GM23248 (cell line): ENCODE measurements at regions not wholly inside any gene's neighbourhood (a gene's known extent, or its start where the extent isn't known, plus 50 kb on each side); places are given as distances from the start of the nearest gene placed in this dataset.

ENCODE experiments used
- DNase-seq: peaks from one replicate; pipeline ENCODE4 v3.0.0-alpha.2; 2015
- H2AFZ ChIP-seq: fragments of 200-600 bp; sonication (generic); 2 replicates; pipeline ENCODE4 v1.6.1; 2016; ENCODE audit warnings: antibody characterized with exemption
- H3F3A ChIP-seq: fragments of 200-600 bp; sonication (generic); 2 replicates; pipeline ENCODE4 v1.6.1; 2016; ENCODE audit warnings: mild to moderate bottlenecking, antibody characterized with exemption, mixed run types; ENCODE audit not compliant: insufficient read depth
- H3K27ac ChIP-seq: fragments of 200-600 bp; sonication (generic); 2 replicates; pipeline ENCODE4 v1.5.1; 2016; ENCODE audit warnings: mild to moderate bottlenecking
- H3K27me3 ChIP-seq: fragments of 200-600 bp; sonication (generic); replicated peaks from 2 replicates; pipeline ENCODE4 v1.6.1; 2016; ENCODE audit warnings: mild to moderate bottlenecking; ENCODE audit not compliant: insufficient read depth
- H3K36me3 ChIP-seq: fragments of 200-600 bp; sonication (generic); 2 replicates; pipeline ENCODE4 v1.6.1; 2016; ENCODE audit warnings: low read depth, mild to moderate bottlenecking
- H3K4me1 ChIP-seq: fragments of 200-600 bp; sonication (generic); 2 replicates; pipeline ENCODE4 v1.6.1; 2016; ENCODE audit warnings: mild to moderate bottlenecking; ENCODE audit not compliant: insufficient read depth
- H3K4me2 ChIP-seq: fragments of 200-600 bp; sonication (generic); one replicate; pipeline ENCODE4 v1.6.1; 2016; ENCODE audit warnings: mild to moderate bottlenecking; ENCODE audit not compliant: unreplicated experiment
- H3K4me3 ChIP-seq: fragments of 200-600 bp; sonication (generic); 2 replicates; pipeline ENCODE4 v1.5.1; 2016; ENCODE audit warnings: mild to moderate bottlenecking
- H3K79me2 ChIP-seq: fragments of 200-600 bp; sonication (generic); 2 replicates; pipeline ENCODE4 v1.6.1; 2016; ENCODE audit warnings: mild to moderate bottlenecking; ENCODE audit not compliant: insufficient read depth
- H3K9ac ChIP-seq: fragments of 200-600 bp; sonication (generic); 2 replicates; pipeline ENCODE4 v1.6.1; 2016; ENCODE audit warnings: mild to moderate bottlenecking
- H3K9me2 ChIP-seq: fragments of 200-600 bp; sonication (generic); 2 replicates; pipeline ENCODE4 v1.6.1; 2016; ENCODE audit warnings: mixed run types, mild to moderate bottlenecking, moderate library complexity; ENCODE audit not compliant: insufficient read depth
- H3K9me3 ChIP-seq: fragments of 200-600 bp; sonication (generic); one replicate; pipeline ENCODE4 v1.6.1; 2017; ENCODE audit warnings: low read depth
- H4K20me1 ChIP-seq: fragments of 200-600 bp; sonication (generic); 2 replicates; pipeline ENCODE4 v1.6.0; 2016; ENCODE audit not compliant: insufficient read depth
- EZH2 ChIP-seq: fragments of 200-600 bp; sonication (generic); IDR thresholded peaks from 2 replicates; pipeline ENCODE4 v1.6.1; 2018; ENCODE audit warnings: antibody characterized with exemption, mild to moderate bottlenecking; ENCODE audit not compliant: insufficient read depth, poor library complexity, severe bottlenecking
- EZH2phosphoT487 ChIP-seq: fragments of 200-600 bp; sonication (generic); IDR thresholded peaks from 2 replicates; pipeline ENCODE4 v1.6.1; 2018; ENCODE audit warnings: antibody characterized with exemption, moderate library complexity, mild to moderate bottlenecking, low read depth; ENCODE audit not compliant: insufficient read depth
- WGBS, 2 experiments: methylation state at CpG; one replicate each; pipeline ENCODE4 v1.1.6; 2015 to 2017; ENCODE audit warnings: low lambda C conversion rate in 2 of 2, low coverage in 1 of 2; ENCODE audit errors: missing lambda C conversion rate in 2 of 2; 5-methylcytosine and 5-hydroxymethylcytosine counted together
- in situ Hi-C: fragments of 300-500 bp; cut with MboI; formaldehyde crosslinking; loops from 2 replicates; pipeline ENCODE4 v1.15.0; 2020

- Histone ChIP-seq H3K79me2 (no peaks in the 10 kb centered on the region), H3K4me3 (no peak overlapping the region), H3K9ac (no peak overlapping the region), H3K9me2 (no peaks in the 10 kb centered on the region), H3K4me2 (no peak overlapping the region), H3F3A (no peaks in the 10 kb centered on the region), H3K27ac (no peak overlapping the region), H3K4me1 (no peaks in the 10 kb centered on the region), H2AFZ (no peak overlapping the region), H3K27me3 (peaks cover 10% of the 10 kb centered on the region; the same call in 1 of the 2 replicates), H4K20me1 (no peaks in the 10 kb centered on the region), H3K36me3 (no peaks in the 10 kb centered on the region), H3K9me3 (no peaks in the 10 kb centered on the region)
- in situ Hi-C loops, result no loop called here
- WGBS, 2 experiments, result 54 to 59% methylated on average over 1 of the region's 1 CpG
- DNase-seq, result no peak
- TF ChIP-seq EZH2phosphoT487 (no peak), EZH2 (no peak)
Observed at GRCh38 chr7:121474301-121474673, 78.2 kb upstream of the FAM3C start.

DNA sequence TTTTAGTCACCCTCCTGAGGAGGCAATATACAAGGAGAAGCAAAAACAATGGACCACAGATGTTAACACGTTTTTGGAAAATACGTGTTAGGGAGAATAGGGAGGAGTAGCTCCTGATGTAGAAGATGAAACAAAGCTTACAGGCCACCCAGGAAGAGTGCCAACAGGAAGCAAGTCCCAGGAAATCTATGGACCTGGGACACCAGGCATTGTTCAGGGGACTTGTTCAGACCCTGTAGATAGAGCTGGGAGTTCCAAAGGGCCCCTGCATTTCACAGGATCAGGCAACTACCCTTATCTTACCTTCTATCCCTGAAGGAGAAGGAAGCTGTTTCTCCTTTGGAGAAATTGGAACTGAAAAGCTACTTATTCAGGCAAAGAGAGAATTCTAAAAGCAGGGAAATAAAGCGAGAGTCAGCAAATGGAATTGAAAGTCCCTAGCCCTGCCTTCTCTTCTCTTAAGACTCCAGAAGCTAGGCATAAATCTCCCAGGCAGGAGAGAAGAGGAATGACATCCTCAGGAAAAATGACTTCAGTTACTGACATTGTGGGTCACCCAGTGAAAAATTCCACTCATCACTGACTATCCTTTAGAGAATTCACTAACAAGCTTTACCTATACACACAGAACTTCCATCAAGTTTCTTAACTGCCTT is 77.7 kb upstream of the FAM3C start:
- in situ Hi-C loops, result no loop called here
- H3K4me3 ChIP-seq, result no peak overlapping the region
- DNase-seq, result no peak
- no peak overlapping the region for H3K27ac ChIP-seq
- H3K9me2 ChIP-seq, result no peaks in the 10 kb centered on the region
- H3K79me2 ChIP-seq, result no peaks in the 10 kb centered on the region
- H4K20me1 ChIP-seq, result no peaks in the 10 kb centered on the region
- H3K9ac ChIP-seq, result no peak overlapping the region
- TF ChIP-seq EZH2phosphoT487, result no peak
- TF ChIP-seq EZH2, result no peak
- H3K4me2 ChIP-seq, result no peak overlapping the region
- H2AFZ ChIP-seq, result no peak overlapping the region
- peaks cover 6% of the 10 kb centered on the region; the same call in 1 of the 2 replicates for H3K27me3 ChIP-seq
- no peaks in the 10 kb centered on the region for H3K9me3 ChIP-seq
- no peaks in the 10 kb centered on the region for H3K4me1 ChIP-seq
- H3K36me3 ChIP-seq, result no peaks in the 10 kb centered on the region
- no peaks in the 10 kb centered on the region for H3F3A ChIP-seq
- WGBS, 2 experiments, result 50 to 62% methylated on average over 3 of the region's 3 CpGs

DNA sequence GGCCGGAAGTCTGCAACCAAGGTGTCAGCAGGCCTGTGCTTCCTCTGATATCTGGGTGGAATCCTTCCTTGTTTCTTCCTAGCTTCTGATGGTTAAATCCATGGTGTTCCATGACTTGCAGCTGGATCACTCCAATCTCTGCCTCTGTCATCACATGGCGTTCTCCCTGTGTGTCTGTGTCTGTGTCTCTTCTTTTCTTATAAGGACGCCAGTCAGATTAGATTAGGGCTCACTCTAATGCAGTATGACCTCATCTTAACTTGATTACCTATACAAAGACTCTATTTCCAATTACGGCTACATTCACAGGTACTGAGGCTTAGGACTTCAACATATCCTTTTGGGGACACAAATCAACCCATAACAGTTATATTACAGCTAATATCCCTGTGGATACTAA is 70.3 kb upstream of the FAM3C start:
- in situ Hi-C loops, result no loop called here
- Histone ChIP-seq H3K9me2 (no peaks in the 10 kb centered on the region), H3K27me3 (no peaks in the 10 kb centered on the region), H4K20me1 (no peaks in the 10 kb centered on the region), H2AFZ (no peak overlapping the region), H3K36me3 (no peaks in the 10 kb centered on the region), H3K79me2 (no peaks in the 10 kb centered on the region), H3F3A (no peaks in the 10 kb centered on the region), H3K9ac (no peak overlapping the region), H3K4me1 (no peaks in the 10 kb centered on the region), H3K27ac (no peak overlapping the region), H3K4me3 (no peak overlapping the region), H3K9me3 (no peaks in the 10 kb centered on the region), H3K4me2 (no peak overlapping the region)
- DNase-seq, result no peak
- no peak for TF ChIP-seq EZH2
- no peak for TF ChIP-seq EZH2phosphoT487
- 85 to 87% methylated on average over 4 of the region's 4 CpGs for WGBS, 2 experiments

DNA sequence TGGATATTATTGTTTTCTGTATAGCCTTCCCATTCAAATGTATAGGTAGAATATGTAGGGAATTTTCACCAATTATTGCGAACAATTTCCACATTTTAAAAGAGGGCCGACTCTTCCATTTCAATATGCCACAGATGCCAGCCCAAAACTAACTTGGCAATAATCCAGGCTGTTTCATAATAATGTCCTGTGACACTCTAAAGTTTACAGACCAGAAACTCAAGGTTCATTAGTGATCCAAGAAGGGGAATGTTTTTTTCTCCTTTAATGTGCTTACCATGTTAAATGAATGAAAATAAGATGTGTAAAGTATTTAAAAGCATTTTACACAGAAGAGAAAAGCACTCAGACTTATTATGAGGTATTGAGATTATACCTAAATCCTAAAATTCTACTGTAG is 63.0 kb upstream of the FAM3C start:
- Histone ChIP-seq H3K9me3 (no peaks in the 10 kb centered on the region), H3K79me2 (no peaks in the 10 kb centered on the region), H3K9me2 (no peaks in the 10 kb centered on the region), H3K36me3 (no peaks in the 10 kb centered on the region), H3K27ac (no peak overlapping the region), H4K20me1 (no peaks in the 10 kb centered on the region), H3F3A (no peaks in the 10 kb centered on the region), H3K9ac (no peak overlapping the region), H3K27me3 (peaks cover 7% of the 10 kb centered on the region; the same call in 1 of the 2 replicates), H3K4me1 (no peaks in the 10 kb centered on the region), H2AFZ (no peak overlapping the region), H3K4me2 (no peak overlapping the region), H3K4me3 (no peak overlapping the region)
- in situ Hi-C loops, result no loop called here
- 52 to 65% methylated on average over 2 of the region's 2 CpGs for WGBS, 2 experiments
- DNase-seq, result no peak
- TF ChIP-seq EZH2phosphoT487 (no peak), EZH2 (no peak)
